HepG2 (cell line): ENCODE measurements at regions not wholly inside any gene's neighbourhood (a gene's known extent, or its start where the extent isn't known, plus 50 kb on each side); places are given as distances from the start of the nearest gene placed in this dataset.

ENCODE experiments used
- ATAC-seq: fragments of 200-7000 bp; cut with Tn5 transposase; 3 replicates; pipeline ENCODE4 v1.9.1; 2020; ENCODE audit warnings: mild to moderate bottlenecking, moderate library complexity
- BruUV-seq: library from RNA; stranded (reverse); fragments of 400-500 nt; replicated peaks from 2 replicates; lab custom pipeline; 2021; lab: Mats Ljungman, UMichigan
- CTCF ChIA-PET: fragments of 300-600 bp; formaldehyde crosslinking; extraction: SDS; loops from one replicate; lab custom pipeline; 2021; ENCODE audit warnings: low total read pairs, inconsistent platforms, low intra/inter-chr PET ratio; lab: Yijun Ruan, JAX
- POLR2A ChIA-PET: fragments of 350-600 bp; sonication (Branson Sonifier 250); formaldehyde crosslinking; loops from one replicate; lab custom pipeline; 2020; ENCODE audit warnings: antibody characterized with exemption, inconsistent platforms; lab: Yijun Ruan, JAX
- DNase-seq: peaks from one replicate; pipeline ENCODE4 v3.0.0-alpha.2; 2015; ENCODE audit warnings: low spot score
- FAIRE-seq: peaks from 3 replicates; lab custom pipeline; 2011; peaks lifted over from hg19 to GRCh38; lab: Jason Lieb, UNC
- H2AFZ ChIP-seq: one replicate; pipeline ENCODE4 v1.6.1; 2011; ENCODE audit warnings: low read length, inconsistent platforms
- H3K27ac ChIP-seq: fragments of 300-600 bp; 3 replicates; pipeline ENCODE4 v1.8.0; 2011; ENCODE audit warnings: mixed run types, mild to moderate bottlenecking, mixed read lengths, low read length, inconsistent platforms; ENCODE audit not compliant: insufficient read depth; ENCODE audit errors: extremely low read length
- H3K27me3 ChIP-seq, 2 experiments: fragments of 200-600 bp in 1 of 2; 2 replicates in 1 of 2; 3 replicates in 1 of 2; pipeline versions ENCODE4 v1.6.0 to v1.8.0; 2011; ENCODE audit warnings: low read length in 2 of 2, mild to moderate bottlenecking in 2 of 2, moderate library complexity in 2 of 2, inconsistent platforms in 1 of 2; ENCODE audit not compliant: insufficient read depth in 2 of 2, control insufficient read depth in 1 of 2
- H3K36me3 ChIP-seq, 2 experiments: fragments of 200-600 bp in 1 of 2; replicated peaks in 1 of 2; 2 replicates in 1 of 2; 3 replicates in 1 of 2; pipeline versions ENCODE4 v1.5.1 to v1.8.0; 2011; ENCODE audit warnings: low read length in 2 of 2, inconsistent platforms in 1 of 2; ENCODE audit not compliant: insufficient read depth in 2 of 2, control insufficient read depth in 1 of 2
- H3K4me1 ChIP-seq: 2 replicates; pipeline ENCODE4 v1.5.1; 2012; ENCODE audit warnings: low read length, inconsistent platforms; ENCODE audit not compliant: insufficient read depth
- H3K4me2 ChIP-seq: 2 replicates; pipeline ENCODE4 v1.6.0; 2011; ENCODE audit warnings: low read depth, low read length, inconsistent platforms
- H3K4me3 ChIP-seq, 3 experiments: fragments of 200-600 bp in 1 of 3; sonication (generic), shearing (Covaris generic) in 1 of 3; replicated peaks in 1 of 3; 2 replicates each; pipeline ENCODE4 v1.5.1; 2011 to 2016; ENCODE audit warnings: low read length in 3 of 3, inconsistent platforms in 2 of 3, low read depth in 2 of 3, mild to moderate bottlenecking in 2 of 3, control low read depth in 1 of 3, mixed read lengths in 1 of 3; ENCODE audit not compliant: insufficient read depth in 1 of 3
- H3K79me2 ChIP-seq: one replicate; pipeline ENCODE4 v1.6.1; 2011; ENCODE audit warnings: low read length, inconsistent platforms; ENCODE audit not compliant: insufficient read depth
- H3K9ac ChIP-seq: 2 replicates; pipeline ENCODE4 v1.6.0; 2011; ENCODE audit warnings: mild to moderate bottlenecking, low read depth, low read length, inconsistent platforms; ENCODE audit not compliant: insufficient read depth
- H3K9me3 ChIP-seq: 2 replicates; pipeline ENCODE4 v1.5.1; 2012; ENCODE audit warnings: mild to moderate bottlenecking, low read length
- H4K20me1 ChIP-seq: 2 replicates; pipeline ENCODE4 v1.6.0; 2011; ENCODE audit warnings: inconsistent platforms, mild to moderate bottlenecking, low read length, moderate library complexity; ENCODE audit not compliant: insufficient read depth
- BORCS8-MEF2B ChIP-seq: sonication (generic); formaldehyde crosslinking; IDR thresholded peaks from 2 replicates; pipeline ENCODE4 v1.8.0; 2022; ENCODE audit warnings: mild to moderate bottlenecking, missing genetic modification reagents
- DBP ChIP-seq: sonication (generic); formaldehyde crosslinking; IDR thresholded peaks from 2 replicates; pipeline ENCODE4 v1.4.0; 2020; ENCODE audit warnings: missing genetic modification reagents; ENCODE audit errors: not compliant biosample characterization
- FUBP1 ChIP-seq: sonication (generic); formaldehyde crosslinking; IDR thresholded peaks from 2 replicates; pipeline ENCODE4 v1.5.1; 2020; ENCODE audit warnings: missing genetic modification reagents, mild to moderate bottlenecking, borderline replicate concordance
- HDAC1 ChIP-seq: sonication (generic); formaldehyde crosslinking; IDR thresholded peaks from 2 replicates; pipeline ENCODE4 v1.5.1; 2020; ENCODE audit warnings: mild to moderate bottlenecking, missing genetic modification reagents
- MIER3 ChIP-seq: IDR thresholded peaks from 2 replicates; pipeline ENCODE4 v1.6.1; 2016; ENCODE audit warnings: missing compliant biosample characterization, borderline replicate concordance
- PBX3 ChIP-seq: sonication (generic); formaldehyde crosslinking; IDR thresholded peaks from 2 replicates; pipeline ENCODE4 v1.8.1; 2023; ENCODE audit warnings: missing genetic modification reagents, inconsistent platforms, borderline replicate concordance
- POGK ChIP-seq: sonication (generic); formaldehyde crosslinking; conservative IDR thresholded peaks from 2 replicates; pipeline ENCODE4 v1.8.0; 2022; ENCODE audit warnings: mild to moderate bottlenecking, moderate library complexity, missing genetic modification reagents
- RARA ChIP-seq: IDR thresholded peaks from 2 replicates; pipeline ENCODE4 v1.6.1; 2016; ENCODE audit warnings: missing genetic modification reagents, missing compliant biosample characterization
- SMAD3 ChIP-seq: sonication (generic); formaldehyde crosslinking; IDR thresholded peaks from 2 replicates; pipeline ENCODE4 v1.4.0; 2020; ENCODE audit warnings: missing genetic modification reagents
- TRIM24 ChIP-seq: sonication (generic); formaldehyde crosslinking; IDR thresholded peaks from 2 replicates; pipeline ENCODE4 v1.8.0; 2022; ENCODE audit warnings: mild to moderate bottlenecking, missing genetic modification reagents
- WGBS: methylation state at CpG from one replicate; pipeline ENCODE4 v1.1.6; 2017; ENCODE audit warnings: low lambda C conversion rate; 5-methylcytosine and 5-hydroxymethylcytosine counted together
- in situ Hi-C: cut with HindIII; loops from 2 replicates; pipeline ENCODE4 v1.10.0; 2017; ENCODE audit warnings: low pct_unique_long_range_greater_than_20kb; ENCODE audit not compliant: extremely low pct_ligation_motif_present
- intact Hi-C: fragments of 100-400 bp; cut with micrococcal nuclease; formaldehyde crosslinking; loops from one replicate; pipeline ENCODE4 v1.10.0; 2022; ENCODE audit not compliant: unreplicated experiment

- CTCF ChIA-PET = no interaction called here
These were observed 1268.8 kb downstream of the EFNB2 start for GRCh38 chr13:105266615-105267014.

More at GRCh38 chr13:105266615-105267014, 1268.8 kb downstream of the EFNB2 start:
- no CpG with 5 or more reads among the region's 2 CpGs for WGBS
- Histone ChIP-seq H3K79me2 (no peaks in the 10 kb centered on the region), H3K4me2 (no peak overlapping the region), H3K4me1 (no peaks in the 10 kb centered on the region), H3K4me3 (no peak overlapping the region), H3K9me3 (peaks cover 43% of the 10 kb centered on the region), H4K20me1 (no peaks in the 10 kb centered on the region), H2AFZ (no peak overlapping the region), H3K27me3 (no peaks in the 10 kb centered on the region), H3K36me3 (no peaks in the 10 kb centered on the region), H3K9ac (no peak overlapping the region), H3K27ac (no peak overlapping the region)
- intact Hi-C loops (no loop called here), in situ Hi-C loops (no loop called here)
- ATAC-seq (no peak), FAIRE-seq (no peak), DNase-seq (no peak)
- no TSS peak for BruUV-seq
- POLR2A ChIA-PET = no interaction called here
- no peak for TF ChIP-seq POGK (CRISPR knock-in tag)
- no peak for TF ChIP-seq MIER3 (CRISPR knock-in tag)
- no peak for TF ChIP-seq SMAD3 (CRISPR knock-in tag)
- TF ChIP-seq PBX3 (CRISPR knock-in tag) = no peak
- TF ChIP-seq FUBP1 (CRISPR knock-in tag) = no peak
- no peak for TF ChIP-seq BORCS8-MEF2B
- TF ChIP-seq TRIM24 (CRISPR knock-in tag) = no peak
- no peak for TF ChIP-seq HDAC1
- no peak for TF ChIP-seq DBP (CRISPR knock-in tag)
- TF ChIP-seq RARA (CRISPR knock-in tag) = no peak
